B cell (primary cell): ENCODE measurements at regions not wholly inside any gene's neighbourhood (a gene's known extent, or its start where the extent isn't known, plus 50 kb on each side); places are given as distances from the start of the nearest gene placed in this dataset.

Source experiments
- EZH2 ChIP-seq: IDR thresholded peaks from 2 replicates; pipeline ENCODE4 v1.6.1; 2012; ENCODE audit warnings: borderline replicate concordance, low read depth, mild to moderate bottlenecking, moderate library complexity, low read length; ENCODE audit not compliant: insufficient read depth, poor library complexity, severe bottlenecking
- TF ChIP-seq, protein P1 (sequence below): fragments of 200-600 bp; IDR thresholded peaks from one replicate; pipeline ENCODE4 v1.8.0; 2022; ENCODE audit warnings: antibody characterized with exemption, mild to moderate bottlenecking

DNA sequence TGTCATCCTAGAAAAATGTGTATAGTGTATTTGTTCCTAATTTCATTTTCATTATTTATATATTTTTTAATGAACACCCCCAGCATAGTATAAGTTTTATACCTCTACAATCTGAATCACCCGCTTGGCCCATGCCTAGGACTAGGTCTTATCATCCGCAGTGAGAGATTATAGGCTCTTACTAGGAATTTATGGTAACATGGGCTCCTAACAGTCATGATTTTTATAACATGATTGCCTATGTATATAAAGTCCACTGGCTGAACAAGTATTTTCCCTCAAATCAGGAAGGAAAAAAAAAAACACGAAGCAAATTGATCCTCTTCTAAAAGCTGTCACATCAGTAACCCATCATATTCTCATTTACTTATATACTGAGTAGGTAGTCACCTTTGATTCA, 666.1 kb upstream of the NRXN1 start:
- TF ChIP-seq, protein P1, sequence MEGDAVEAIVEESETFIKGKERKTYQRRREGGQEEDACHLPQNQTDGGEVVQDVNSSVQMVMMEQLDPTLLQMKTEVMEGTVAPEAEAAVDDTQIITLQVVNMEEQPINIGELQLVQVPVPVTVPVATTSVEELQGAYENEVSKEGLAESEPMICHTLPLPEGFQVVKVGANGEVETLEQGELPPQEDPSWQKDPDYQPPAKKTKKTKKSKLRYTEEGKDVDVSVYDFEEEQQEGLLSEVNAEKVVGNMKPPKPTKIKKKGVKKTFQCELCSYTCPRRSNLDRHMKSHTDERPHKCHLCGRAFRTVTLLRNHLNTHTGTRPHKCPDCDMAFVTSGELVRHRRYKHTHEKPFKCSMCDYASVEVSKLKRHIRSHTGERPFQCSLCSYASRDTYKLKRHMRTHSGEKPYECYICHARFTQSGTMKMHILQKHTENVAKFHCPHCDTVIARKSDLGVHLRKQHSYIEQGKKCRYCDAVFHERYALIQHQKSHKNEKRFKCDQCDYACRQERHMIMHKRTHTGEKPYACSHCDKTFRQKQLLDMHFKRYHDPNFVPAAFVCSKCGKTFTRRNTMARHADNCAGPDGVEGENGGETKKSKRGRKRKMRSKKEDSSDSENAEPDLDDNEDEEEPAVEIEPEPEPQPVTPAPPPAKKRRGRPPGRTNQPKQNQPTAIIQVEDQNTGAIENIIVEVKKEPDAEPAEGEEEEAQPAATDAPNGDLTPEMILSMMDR = no peak
- no peak for TF ChIP-seq EZH2
